K562 (cell line): ENCODE measurements at regions not wholly inside any gene's neighbourhood (a gene's known extent, or its start where the extent isn't known, plus 50 kb on each side); places are given as distances from the start of the nearest gene placed in this dataset.

ENCODE experiments used
- IFI16 ChIP-seq: fragments of 250-450 bp; sonication (Bioruptor Pico); IDR thresholded peaks from 2 replicates; pipeline ENCODE4 v2.1.2; 2022; ENCODE audit warnings: mild to moderate bottlenecking, inconsistent platforms
- KAT7 ChIP-seq: sonication (generic); formaldehyde crosslinking; IDR thresholded peaks from 2 replicates; pipeline ENCODE4 v1.8.0; 2022; ENCODE audit warnings: missing genetic modification reagents, mild to moderate bottlenecking, borderline replicate concordance
- TCF7 ChIP-seq: sonication (generic); IDR thresholded peaks from 2 replicates; pipeline ENCODE4 v1.6.1; 2016; ENCODE audit warnings: antibody characterized with exemption, borderline replicate concordance
- TF ChIP-seq, protein P1 (sequence below), 3 experiments: IDR thresholded peaks in 2 of 3; conservative IDR thresholded peaks in 1 of 3; 2 replicates each; pipeline ENCODE4 v1.5.1; 2011 to 2012; ENCODE audit warnings: low read length in 3 of 3, mild to moderate bottlenecking in 3 of 3, control low read depth in 2 of 3, improper control_type of control experiment in 1 of 3, inconsistent platforms in 1 of 3, low read depth in 1 of 3, mixed read lengths in 1 of 3, moderate library complexity in 1 of 3; ENCODE audit not compliant: insufficient read depth in 2 of 3

DNA sequence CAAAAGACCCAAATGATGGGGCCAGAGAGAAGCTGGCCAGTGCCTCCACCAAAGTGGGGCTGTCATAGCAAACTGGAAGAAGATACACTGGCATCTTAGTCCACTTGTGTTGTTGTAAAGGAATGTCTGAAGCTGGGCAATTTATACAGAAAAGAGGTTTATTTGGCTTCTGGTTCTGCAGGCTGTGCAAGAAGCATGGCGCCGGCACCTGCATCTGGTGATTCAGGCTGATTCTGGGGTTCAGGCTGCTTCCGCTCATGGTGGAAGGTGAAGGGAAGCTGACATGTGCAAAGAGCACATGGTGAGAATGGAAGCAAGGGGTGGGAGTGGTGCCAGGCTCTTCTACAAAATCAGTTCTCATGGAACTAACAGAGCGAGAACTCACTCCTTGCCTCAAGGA lies 135.9 kb upstream of the TWIST2 start:
- TF ChIP-seq IFI16 (no peak), KAT7 (CRISPR knock-in tag) (no peak), TCF7 (no peak)
- TF ChIP-seq, protein P1, sequence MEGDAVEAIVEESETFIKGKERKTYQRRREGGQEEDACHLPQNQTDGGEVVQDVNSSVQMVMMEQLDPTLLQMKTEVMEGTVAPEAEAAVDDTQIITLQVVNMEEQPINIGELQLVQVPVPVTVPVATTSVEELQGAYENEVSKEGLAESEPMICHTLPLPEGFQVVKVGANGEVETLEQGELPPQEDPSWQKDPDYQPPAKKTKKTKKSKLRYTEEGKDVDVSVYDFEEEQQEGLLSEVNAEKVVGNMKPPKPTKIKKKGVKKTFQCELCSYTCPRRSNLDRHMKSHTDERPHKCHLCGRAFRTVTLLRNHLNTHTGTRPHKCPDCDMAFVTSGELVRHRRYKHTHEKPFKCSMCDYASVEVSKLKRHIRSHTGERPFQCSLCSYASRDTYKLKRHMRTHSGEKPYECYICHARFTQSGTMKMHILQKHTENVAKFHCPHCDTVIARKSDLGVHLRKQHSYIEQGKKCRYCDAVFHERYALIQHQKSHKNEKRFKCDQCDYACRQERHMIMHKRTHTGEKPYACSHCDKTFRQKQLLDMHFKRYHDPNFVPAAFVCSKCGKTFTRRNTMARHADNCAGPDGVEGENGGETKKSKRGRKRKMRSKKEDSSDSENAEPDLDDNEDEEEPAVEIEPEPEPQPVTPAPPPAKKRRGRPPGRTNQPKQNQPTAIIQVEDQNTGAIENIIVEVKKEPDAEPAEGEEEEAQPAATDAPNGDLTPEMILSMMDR (IDR thresholded peaks at IDR 0.05 in 2 of 3, conservative IDR thresholded peaks at IDR 0.05 in 1 of 3; ENCODE audit: insufficient read depth in 2 of 3, low read depth in 1 of 3, low read length in 3 of 3): no peak
